ENCODE measurements at regions not wholly inside any gene's neighbourhood (a gene's known extent, or its start where the extent isn't known, plus 50 kb on each side); places are given as distances from the start of the nearest gene placed in this dataset.

GRCh38 chr12:13592063-13592942 is 389.1 kb downstream of the GRIN2B start:
- no peak for DNase-seq

GRCh38 chr12:13591488-13591887 is 389.9 kb downstream of the GRIN2B start:
- no peak for DNase-seq

GRCh38 chr12:13591059-13591458 is 390.3 kb downstream of the GRIN2B start:
- DNase-seq: no peak

GRCh38 chr12:13588574-13588973 is 392.0 kb downstream of the EMP1 start:
- DNase-seq: no peak

- DNase-seq: no peak
Measured at GRCh38 chr12:13587721-13588390, 391.3 kb downstream of the EMP1 start.

- no peak for DNase-seq
Measured at GRCh38 chr12:13586361-13586760, 389.8 kb downstream of the EMP1 start.

- DNase-seq: no peak
Measured at GRCh38 chr12:13584541-13584940, 388.0 kb downstream of the EMP1 start.

- no peak for DNase-seq
Measured at GRCh38 chr12:13583630-13584029, 387.1 kb downstream of the EMP1 start.

- DNase-seq: no peak
Measured at GRCh38 chr12:13582421-13582820, 385.9 kb downstream of the EMP1 start.

- DNase-seq: no peak
Measured at GRCh38 chr12:13581031-13581430, 384.5 kb downstream of the EMP1 start.

- no peak for DNase-seq
Measured at GRCh38 chr12:13580206-13580605, 383.7 kb downstream of the EMP1 start.

GRCh38 chr12:13576935-13577500 is 380.5 kb downstream of the EMP1 start:
- no peak for DNase-seq

- no peak for DNase-seq
Measured at GRCh38 chr12:13573698-13574321, 377.3 kb downstream of the EMP1 start.

- no peak for DNase-seq
Measured at GRCh38 chr12:13571035-13571434, 374.5 kb downstream of the EMP1 start.

- DNase-seq: no peak
Measured at GRCh38 chr12:13570005-13570694, 373.6 kb downstream of the EMP1 start.

GRCh38 chr12:13566292-13566691 is 369.8 kb downstream of the EMP1 start:
- DNase-seq: no peak

- no peak for DNase-seq
Measured at GRCh38 chr12:13564266-13564810, 367.8 kb downstream of the EMP1 start.

GRCh38 chr12:13563743-13564125 is 367.2 kb downstream of the EMP1 start:
- DNase-seq: no peak

- DNase-seq: no peak
Measured at GRCh38 chr12:13562915-13563742, 366.6 kb downstream of the EMP1 start.

GRCh38 chr12:13561923-13562322 is 365.4 kb downstream of the EMP1 start:
- no peak for DNase-seq

- DNase-seq: no peak
Measured at GRCh38 chr12:13559318-13559978, 362.9 kb downstream of the EMP1 start.

Measured in effector CD8-positive, alpha-beta T cell (primary cell).